Activated T-cell treated with anti-CD3 and anti-CD28 coated beads, Interleukin-2, amount 50 U/mL, for 48 hours (primary cell): ENCODE measurements at regions not wholly inside any gene's neighbourhood (a gene's known extent, or its start where the extent isn't known, plus 50 kb on each side); places are given as distances from the start of the nearest gene placed in this dataset.
A peak's percentile ranks its signal among the peaks of the same experiment; 100 is the strongest.
"Not testable (repeated sequence)": the region's sequence is repeated elsewhere in the genome, so short reads cannot be mapped to it uniquely, and the experiment has no call there.

ENCODE experiments used
- DNase-seq, 2 experiments: peaks; one replicate each; pipeline ENCODE4 v3.0.0-alpha.2; 2020

GRCh38 chr16:19980632-19981265 is 92.9 kb downstream of the GPR139 start:
- peak in 1 of 2 experiments; percentile 17 for DNase-seq

- no peak for DNase-seq
Measured at GRCh38 chr16:19979638-19980037, 94.1 kb downstream of the GPR139 start.

GRCh38 chr16:19974607-19975006 is 90.0 kb upstream of the GPRC5B start:
- no peak for DNase-seq

GRCh38 chr16:19972111-19972510 is 87.5 kb upstream of the GPRC5B start:
- DNase-seq = no peak

- DNase-seq = no peak
Measured at GRCh38 chr16:19968891-19969683, 84.4 kb upstream of the GPRC5B start.

GRCh38 chr16:19967963-19968362 is 83.3 kb upstream of the GPRC5B start:
- no peak for DNase-seq

- DNase-seq = no peak
Measured at GRCh38 chr16:19967561-19967960, 82.9 kb upstream of the GPRC5B start.

GRCh38 chr16:19963301-19963700 is 78.7 kb upstream of the GPRC5B start:
- no peak for DNase-seq

- DNase-seq = no peak
Measured at GRCh38 chr16:19960183-19960582, 75.5 kb upstream of the GPRC5B start.

GRCh38 chr16:19959736-19960135 is 75.1 kb upstream of the GPRC5B start:
- no peak for DNase-seq

- DNase-seq = not testable (repeated sequence)
Measured at GRCh38 chr16:19955896-19956295, 71.2 kb upstream of the GPRC5B start.

- DNase-seq = not testable (repeated sequence)
Measured at GRCh38 chr16:19955084-19955483, 70.4 kb upstream of the GPRC5B start.

- DNase-seq = no peak
Measured at GRCh38 chr16:19948186-19949104, 63.8 kb upstream of the GPRC5B start.

- DNase-seq = no peak
Measured at GRCh38 chr16:19945934-19946333, 61.3 kb upstream of the GPRC5B start.

- no peak for DNase-seq
Measured at GRCh38 chr16:19940195-19940594, 55.5 kb upstream of the GPRC5B start.

GRCh38 chr16:19939553-19939952 is 54.9 kb upstream of the GPRC5B start:
- DNase-seq = no peak

GRCh38 chr16:19938536-19938935 is 53.9 kb upstream of the GPRC5B start:
- no peak for DNase-seq

- DNase-seq = no peak
Measured at GRCh38 chr16:19936441-19936840, 51.8 kb upstream of the GPRC5B start.

GRCh38 chr16:19935694-19936093 is 51.0 kb upstream of the GPRC5B start:
- DNase-seq = no peak
